Tibial nerve (tissue), 3 donors: ENCODE measurements at regions not wholly inside any gene's neighbourhood (a gene's known extent, or its start where the extent isn't known, plus 50 kb on each side); places are given as distances from the start of the nearest gene placed in this dataset.

Source experiments
- CTCF ChIP-seq, 5 experiments: fragments of 200-600 bp in 3 of 5; fragments of 450-650 bp in 2 of 5; sonication (generic) in 3 of 5; IDR thresholded peaks; one replicate each; pipeline ENCODE4 v1.5.1; 2016 to 2019; ENCODE audit warnings: antibody characterized with exemption in 5 of 5, mild to moderate bottlenecking in 3 of 5, moderate library complexity in 2 of 5
- POLR2A ChIP-seq, 2 donors: fragments of 450-650 bp; IDR thresholded peaks; one replicate each; pipeline ENCODE4 v1.6.1; 2017; ENCODE audit warnings: antibody characterized with exemption in 2 of 2, mild to moderate bottlenecking in 2 of 2, moderate library complexity in 2 of 2

- TF ChIP-seq CTCF (IDR thresholded peaks at IDR 0.05) (peak in 2 of 5 experiments; percentile 20 to 23), POLR2A (IDR thresholded peaks at IDR 0.05) (no peak)
These were observed 604.7 kb downstream of the PTPRC start for GRCh38 chr1:199243423-199244061.
